ENCODE measurements at regions not wholly inside any gene's neighbourhood (a gene's known extent, or its start where the extent isn't known, plus 50 kb on each side); places are given as distances from the start of the nearest gene placed in this dataset.

DNA sequence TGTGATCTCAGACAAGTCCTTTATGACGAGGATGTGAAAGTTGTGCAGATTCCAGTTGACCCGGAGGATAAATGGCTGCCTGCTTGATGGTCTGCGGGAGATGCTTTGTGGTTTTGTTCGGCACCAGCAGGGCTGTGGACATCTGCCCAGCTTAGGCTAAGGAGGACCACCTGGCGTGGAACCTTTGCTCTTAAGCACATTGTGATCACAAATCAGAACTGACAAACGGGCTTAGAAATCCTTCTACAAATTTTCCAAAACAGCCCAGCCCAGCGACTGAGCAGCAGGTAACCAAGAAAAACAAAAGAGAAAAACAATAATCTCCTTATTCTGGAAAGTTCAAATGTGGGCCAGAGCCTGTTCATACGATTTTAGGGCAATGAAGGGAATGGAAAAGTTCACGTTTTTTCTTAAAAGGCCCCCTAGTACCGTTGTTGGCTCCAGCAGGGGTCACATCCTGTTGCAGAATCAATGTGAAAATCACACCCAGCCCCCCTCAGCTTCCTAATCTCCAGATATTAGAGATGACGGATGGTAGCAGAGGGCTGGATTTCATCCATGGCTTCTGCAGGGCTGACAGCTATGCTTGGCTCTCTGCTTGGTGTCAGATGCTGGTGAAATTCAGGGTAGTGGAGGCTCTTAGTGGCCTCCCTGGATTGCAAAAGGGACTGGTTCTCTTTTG lies 81.1 kb upstream of the RFLNA start:
- H3K27ac ChIP-seq (ENCODE audit: extremely low read length, insufficient read depth, low read length): no peak overlapping the region
- in situ Hi-C loops (cut with HindIII; ENCODE audit: extremely low pct_ligation_motif_present, low pct_unique_long_range_greater_than_20kb) (no loop called here), intact Hi-C loops (cut with micrococcal nuclease; ENCODE audit: unreplicated experiment) (no loop called here)
- H3K36me3 ChIP-seq (replicated peaks in 1 of 2; ENCODE audit: control insufficient read depth in 1 of 2, insufficient read depth in 2 of 2, low read length in 2 of 2): no peaks in the 10 kb centered on the region
- H3K4me1 ChIP-seq (ENCODE audit: insufficient read depth, low read length): no peaks in the 10 kb centered on the region
- H4K20me1 ChIP-seq (ENCODE audit: insufficient read depth, low read length): no peaks in the 10 kb centered on the region
- no peak for ATAC-seq
- H3K4me3 ChIP-seq (replicated peaks in 1 of 3; ENCODE audit: insufficient read depth in 1 of 3, low read depth in 2 of 3, low read length in 3 of 3): no peak overlapping the region
- no TSS peak for BruUV-seq (replicated peaks)
- no peak overlapping the region for H2AFZ ChIP-seq (ENCODE audit: low read length)
- 32% methylated on average over 11 of the region's 11 CpGs for WGBS (ENCODE audit: low lambda C conversion rate)
- no peak for FAIRE-seq
- ChIA-PET POLR2A (no interaction called here), CTCF (ENCODE audit: low intra/inter-chr PET ratio, low total read pairs) (no interaction called here)
- DNase-seq (ENCODE audit: low spot score): no peak
- H3K9me3 ChIP-seq (ENCODE audit: low read length): peaks cover 5% of the 10 kb centered on the region; the same call in 1 of the 2 replicates
- H3K4me2 ChIP-seq (ENCODE audit: low read depth, low read length): no peak overlapping the region
- no peak overlapping the region for H3K9ac ChIP-seq (ENCODE audit: insufficient read depth, low read depth, low read length)
- no peaks in the 10 kb centered on the region for H3K79me2 ChIP-seq (ENCODE audit: insufficient read depth, low read length)
- H3K27me3 ChIP-seq (ENCODE audit: control insufficient read depth in 1 of 2, insufficient read depth in 2 of 2, low read length in 2 of 2): peaks cover 0 to 3% of the 10 kb centered on the region in 2 experiments; a peak in 2 of 5 replicates
- no peak for TF ChIP-seq TARDBP (CRISPR knock-in tag; IDR thresholded peaks at IDR 0.05)
- TF ChIP-seq, protein P1, sequence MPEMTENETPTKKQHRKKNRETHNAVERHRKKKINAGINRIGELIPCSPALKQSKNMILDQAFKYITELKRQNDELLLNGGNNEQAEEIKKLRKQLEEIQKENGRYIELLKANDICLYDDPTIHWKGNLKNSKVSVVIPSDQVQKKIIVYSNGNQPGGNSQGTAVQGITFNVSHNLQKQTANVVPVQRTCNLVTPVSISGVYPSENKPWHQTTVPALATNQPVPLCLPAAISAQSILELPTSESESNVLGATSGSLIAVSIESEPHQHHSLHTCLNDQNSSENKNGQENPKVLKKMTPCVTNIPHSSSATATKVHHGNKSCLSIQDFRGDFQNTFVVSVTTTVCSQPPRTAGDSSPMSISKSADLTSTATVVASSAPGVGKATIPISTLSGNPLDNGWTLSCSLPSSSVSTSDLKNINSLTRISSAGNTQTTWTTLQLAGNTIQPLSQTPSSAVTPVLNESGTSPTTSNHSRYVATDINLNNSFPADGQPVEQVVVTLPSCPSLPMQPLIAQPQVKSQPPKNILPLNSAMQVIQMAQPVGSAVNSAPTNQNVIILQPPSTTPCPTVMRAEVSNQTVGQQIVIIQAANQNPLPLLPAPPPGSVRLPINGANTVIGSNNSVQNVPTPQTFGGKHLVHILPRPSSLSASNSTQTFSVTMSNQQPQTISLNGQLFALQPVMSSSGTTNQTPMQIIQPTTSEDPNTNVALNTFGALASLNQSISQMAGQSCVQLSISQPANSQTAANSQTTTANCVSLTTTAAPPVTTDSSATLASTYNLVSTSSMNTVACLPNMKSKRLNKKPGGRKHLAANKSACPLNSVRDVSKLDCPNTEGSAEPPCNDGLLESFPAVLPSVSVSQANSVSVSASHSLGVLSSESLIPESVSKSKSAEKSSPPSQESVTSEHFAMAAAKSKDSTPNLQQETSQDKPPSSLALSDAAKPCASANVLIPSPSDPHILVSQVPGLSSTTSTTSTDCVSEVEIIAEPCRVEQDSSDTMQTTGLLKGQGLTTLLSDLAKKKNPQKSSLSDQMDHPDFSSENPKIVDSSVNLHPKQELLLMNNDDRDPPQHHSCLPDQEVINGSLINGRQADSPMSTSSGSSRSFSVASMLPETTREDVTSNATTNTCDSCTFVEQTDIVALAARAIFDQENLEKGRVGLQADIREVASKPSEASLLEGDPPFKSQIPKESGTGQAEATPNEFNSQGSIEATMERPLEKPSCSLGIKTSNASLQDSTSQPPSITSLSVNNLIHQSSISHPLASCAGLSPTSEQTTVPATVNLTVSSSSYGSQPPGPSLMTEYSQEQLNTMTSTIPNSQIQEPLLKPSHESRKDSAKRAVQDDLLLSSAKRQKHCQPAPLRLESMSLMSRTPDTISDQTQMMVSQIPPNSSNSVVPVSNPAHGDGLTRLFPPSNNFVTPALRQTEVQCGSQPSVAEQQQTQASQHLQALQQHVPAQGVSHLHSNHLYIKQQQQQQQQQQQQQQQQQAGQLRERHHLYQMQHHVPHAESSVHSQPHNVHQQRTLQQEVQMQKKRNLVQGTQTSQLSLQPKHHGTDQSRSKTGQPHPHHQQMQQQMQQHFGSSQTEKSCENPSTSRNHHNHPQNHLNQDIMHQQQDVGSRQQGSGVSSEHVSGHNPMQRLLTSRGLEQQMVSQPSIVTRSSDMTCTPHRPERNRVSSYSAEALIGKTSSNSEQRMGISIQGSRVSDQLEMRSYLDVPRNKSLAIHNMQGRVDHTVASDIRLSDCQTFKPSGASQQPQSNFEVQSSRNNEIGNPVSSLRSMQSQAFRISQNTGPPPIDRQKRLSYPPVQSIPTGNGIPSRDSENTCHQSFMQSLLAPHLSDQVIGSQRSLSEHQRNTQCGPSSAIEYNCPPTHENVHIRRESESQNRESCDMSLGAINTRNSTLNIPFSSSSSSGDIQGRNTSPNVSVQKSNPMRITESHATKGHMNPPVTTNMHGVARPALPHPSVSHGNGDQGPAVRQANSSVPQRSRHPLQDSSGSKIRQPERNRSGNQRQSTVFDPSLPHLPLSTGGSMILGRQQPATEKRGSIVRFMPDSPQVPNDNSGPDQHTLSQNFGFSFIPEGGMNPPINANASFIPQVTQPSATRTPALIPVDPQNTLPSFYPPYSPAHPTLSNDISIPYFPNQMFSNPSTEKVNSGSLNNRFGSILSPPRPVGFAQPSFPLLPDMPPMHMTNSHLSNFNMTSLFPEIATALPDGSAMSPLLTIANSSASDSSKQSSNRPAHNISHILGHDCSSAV (CRISPR knock-in tag; IDR thresholded peaks at IDR 0.05; ENCODE audit: borderline replicate concordance): no peak
- no peak for TF ChIP-seq ELF1 (CRISPR knock-in tag; IDR thresholded peaks at IDR 0.05)
- no peak for TF ChIP-seq FOSL2 (CRISPR knock-in tag; IDR thresholded peaks at IDR 0.05)
- no peak for TF ChIP-seq ZBTB14 (CRISPR knock-in tag; IDR thresholded peaks at IDR 0.05)
- TF ChIP-seq POLR2G (IDR thresholded peaks at IDR 0.05; ENCODE audit: low read depth, low read length): no peak
- no peak for TF ChIP-seq REL (CRISPR knock-in tag; conservative IDR thresholded peaks at IDR 0.05)
- TF ChIP-seq, protein P2, sequence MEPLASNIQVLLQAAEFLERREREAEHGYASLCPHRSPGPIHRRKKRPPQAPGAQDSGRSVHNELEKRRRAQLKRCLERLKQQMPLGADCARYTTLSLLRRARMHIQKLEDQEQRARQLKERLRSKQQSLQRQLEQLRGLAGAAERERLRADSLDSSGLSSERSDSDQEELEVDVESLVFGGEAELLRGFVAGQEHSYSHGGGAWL (CRISPR knock-in tag; IDR thresholded peaks at IDR 0.05): no peak
- no peak for TF ChIP-seq ZNF329 (CRISPR knock-in tag; IDR thresholded peaks at IDR 0.05; ENCODE audit: low read depth)
- no peak for TF ChIP-seq MIER2 (CRISPR knock-in tag; IDR thresholded peaks at IDR 0.05)
- TF ChIP-seq REST (IDR thresholded peaks at IDR 0.05; ENCODE audit: borderline replicate concordance in 1 of 2, low read depth in 1 of 2, low read length in 2 of 2): no peak
